ENCODE measurements at regions not wholly inside any gene's neighbourhood (a gene's known extent, or its start where the extent isn't known, plus 50 kb on each side); places are given as distances from the start of the nearest gene placed in this dataset.
A peak's percentile ranks its signal among the peaks of the same experiment; 100 is the strongest.

DNA sequence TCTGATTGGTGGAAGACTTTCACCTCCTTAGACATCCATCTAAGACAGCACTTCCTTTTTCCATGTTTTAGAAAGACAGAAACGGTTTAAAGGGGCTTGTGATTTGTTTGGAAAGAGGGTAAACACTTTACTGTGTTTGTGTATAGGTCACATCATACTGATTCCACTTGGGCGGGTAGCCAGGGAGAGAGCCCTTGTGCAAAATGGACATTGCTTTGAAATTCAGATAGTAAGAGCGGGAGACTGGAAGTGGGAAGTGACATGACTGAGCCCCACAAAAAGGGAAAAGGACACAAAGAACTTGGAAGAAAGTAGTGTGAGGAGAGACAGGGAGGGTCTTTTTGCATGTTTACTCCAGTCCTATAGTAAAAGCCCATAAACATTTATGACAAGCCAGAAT is 195.6 kb upstream of the CNTN4 start:
- H3K4me3 ChIP-seq (ENCODE audit: low read length) = no peak overlapping the region
- TF ChIP-seq, protein P1, sequence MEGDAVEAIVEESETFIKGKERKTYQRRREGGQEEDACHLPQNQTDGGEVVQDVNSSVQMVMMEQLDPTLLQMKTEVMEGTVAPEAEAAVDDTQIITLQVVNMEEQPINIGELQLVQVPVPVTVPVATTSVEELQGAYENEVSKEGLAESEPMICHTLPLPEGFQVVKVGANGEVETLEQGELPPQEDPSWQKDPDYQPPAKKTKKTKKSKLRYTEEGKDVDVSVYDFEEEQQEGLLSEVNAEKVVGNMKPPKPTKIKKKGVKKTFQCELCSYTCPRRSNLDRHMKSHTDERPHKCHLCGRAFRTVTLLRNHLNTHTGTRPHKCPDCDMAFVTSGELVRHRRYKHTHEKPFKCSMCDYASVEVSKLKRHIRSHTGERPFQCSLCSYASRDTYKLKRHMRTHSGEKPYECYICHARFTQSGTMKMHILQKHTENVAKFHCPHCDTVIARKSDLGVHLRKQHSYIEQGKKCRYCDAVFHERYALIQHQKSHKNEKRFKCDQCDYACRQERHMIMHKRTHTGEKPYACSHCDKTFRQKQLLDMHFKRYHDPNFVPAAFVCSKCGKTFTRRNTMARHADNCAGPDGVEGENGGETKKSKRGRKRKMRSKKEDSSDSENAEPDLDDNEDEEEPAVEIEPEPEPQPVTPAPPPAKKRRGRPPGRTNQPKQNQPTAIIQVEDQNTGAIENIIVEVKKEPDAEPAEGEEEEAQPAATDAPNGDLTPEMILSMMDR (IDR thresholded peaks at IDR 0.05; ENCODE audit: insufficient read depth, low read depth, low read length, missing control alignments) = no peak
- DNase-seq (ENCODE audit: low read depth) = no peak

- DNase-seq (ENCODE audit: low read depth) = no peak
- TF ChIP-seq, protein P1 (IDR thresholded peaks at IDR 0.05; ENCODE audit: insufficient read depth, low read depth, low read length, missing control alignments) = no peak
Measured at GRCh38 chr3:1907911-1908310, 190.8 kb upstream of the CNTN4 start.

DNA sequence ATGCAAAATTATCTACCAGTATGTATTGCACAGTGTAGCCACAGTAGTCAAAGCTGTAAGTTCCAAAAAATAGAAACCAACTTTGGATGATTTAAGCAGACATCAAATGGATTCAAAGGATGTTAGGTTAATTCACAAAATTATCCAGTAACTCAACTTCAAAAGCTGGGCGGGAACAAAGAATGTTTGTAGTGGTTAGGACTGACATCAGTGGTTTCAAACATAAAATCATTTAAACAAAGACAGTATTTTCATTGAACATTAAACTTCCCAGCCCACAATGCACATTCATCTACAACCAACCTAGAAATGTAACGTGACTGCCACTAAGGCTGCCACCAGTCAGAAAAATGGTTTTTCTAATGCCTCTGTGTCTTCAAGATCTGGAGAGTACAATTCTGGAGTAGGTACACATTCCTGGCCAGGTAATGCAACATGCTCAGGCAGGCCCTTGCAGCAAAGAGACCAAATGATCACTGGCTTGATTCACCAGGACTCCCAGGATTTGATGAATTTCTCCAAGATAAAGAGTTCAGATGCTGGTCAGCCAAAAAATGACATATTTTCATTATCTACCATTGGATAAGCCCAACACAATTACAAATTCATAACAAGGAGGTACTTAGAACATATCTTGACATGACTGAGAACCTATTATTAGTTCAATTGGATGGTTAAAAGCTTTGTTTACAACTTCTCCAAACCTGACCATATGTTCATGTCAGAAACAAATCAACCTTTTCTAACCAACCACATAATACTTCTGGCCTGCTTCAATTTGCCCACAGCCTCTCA is 189.8 kb upstream of the CNTN4 start:
- DNase-seq (ENCODE audit: low read depth) = peak; percentile 1
- no peak overlapping the region for H3K4me3 ChIP-seq (ENCODE audit: low read length)
- TF ChIP-seq, protein P1 (IDR thresholded peaks at IDR 0.05; ENCODE audit: insufficient read depth, low read depth, low read length, missing control alignments) = no peak

More at GRCh38 chr3:1907911-1908310, 190.8 kb upstream of the CNTN4 start:
- no peak overlapping the region for H3K4me3 ChIP-seq (ENCODE audit: low read length)

- no peak overlapping the region for H3K4me3 ChIP-seq (ENCODE audit: low read length)
- DNase-seq (ENCODE audit: low read depth) = no peak
- TF ChIP-seq, protein P1 (IDR thresholded peaks at IDR 0.05; ENCODE audit: insufficient read depth, low read depth, low read length, missing control alignments) = no peak
Measured at GRCh38 chr3:1910322-1910721, 188.3 kb upstream of the CNTN4 start.

DNA sequence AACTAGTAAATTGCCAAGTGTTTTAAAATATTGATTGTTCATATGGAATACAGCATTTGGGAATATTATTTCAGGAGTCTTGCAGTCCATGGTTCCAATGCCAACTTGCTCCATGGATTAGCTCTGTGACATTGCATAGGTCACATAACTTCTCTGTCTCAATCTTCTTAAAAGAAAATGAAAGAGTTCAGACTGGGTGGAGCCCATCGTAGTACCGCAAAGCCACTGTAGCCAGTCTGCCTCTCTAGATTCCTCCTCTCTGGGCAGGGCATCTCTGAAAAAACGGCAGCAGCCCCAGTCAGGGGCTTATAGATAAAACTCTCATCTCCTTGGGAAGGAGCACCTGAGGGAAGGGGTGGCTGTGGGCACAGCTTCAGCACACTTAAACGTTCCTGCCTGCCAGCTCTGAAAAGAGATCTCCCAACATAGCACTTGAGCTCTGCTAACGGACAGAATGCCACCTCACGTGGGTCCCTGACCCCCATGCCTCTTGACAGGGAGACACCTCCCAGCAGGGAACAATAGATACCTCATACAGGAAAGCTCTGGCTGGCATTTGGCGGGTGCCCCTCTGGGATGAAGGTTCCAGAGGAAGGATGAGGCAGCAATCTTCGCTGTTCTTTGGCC is 168.8 kb upstream of the CNTN4 start:
- TF ChIP-seq, protein P1 (IDR thresholded peaks at IDR 0.05; ENCODE audit: insufficient read depth, low read depth, low read length, missing control alignments) = no peak
- DNase-seq (ENCODE audit: low read depth) = no peak
- no peak overlapping the region for H3K4me3 ChIP-seq (ENCODE audit: low read length)

DNA sequence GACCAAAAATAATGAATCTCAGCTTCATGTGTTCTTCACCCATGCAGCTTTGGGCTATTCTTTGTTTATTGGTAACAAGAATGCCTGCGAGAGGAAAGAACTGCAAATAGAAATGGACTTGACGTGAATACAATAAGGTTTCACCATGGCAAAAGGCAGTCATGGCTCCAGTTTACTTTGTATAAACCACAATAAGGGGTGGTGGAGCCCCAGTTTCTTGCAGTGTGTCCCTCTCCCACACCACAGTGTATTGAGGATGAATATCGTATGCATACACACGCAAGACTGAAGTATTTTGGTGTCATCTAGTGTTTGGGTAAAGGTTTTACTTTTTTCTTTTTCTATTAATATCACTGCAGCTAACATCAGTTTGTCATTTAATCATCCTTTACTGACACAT is 159.7 kb upstream of the CNTN4 start:
- H3K4me3 ChIP-seq (ENCODE audit: low read length) = no peak overlapping the region
- no peak for DNase-seq (ENCODE audit: low read depth)
- TF ChIP-seq, protein P1 (IDR thresholded peaks at IDR 0.05; ENCODE audit: insufficient read depth, low read depth, low read length, missing control alignments) = no peak
